Esophagus muscularis mucosa (tissue), 4 donors: ENCODE measurements at regions not wholly inside any gene's neighbourhood (a gene's known extent, or its start where the extent isn't known, plus 50 kb on each side); places are given as distances from the start of the nearest gene placed in this dataset.

Source experiments
- DNase-seq: peaks from one replicate; pipeline ENCODE4 v3.0.0-alpha.2; 2017; ENCODE audit errors: extremely low spot score
- H3K27ac ChIP-seq, 4 donors: fragments of 200-600 bp; sonication (generic); replicated peaks in 1 of 4; 1 replicate in 3 of 4; 2 replicates in 1 of 4; pipeline ENCODE4 v1.5.1; 2016 to 2019; ENCODE audit warnings: mild to moderate bottlenecking in 1 of 4
- H3K27me3 ChIP-seq, 4 donors: fragments of 200-600 bp; sonication (generic); one replicate each; pipeline versions ENCODE4 v1.5.1 to v1.6.0; 2016 to 2019
- H3K36me3 ChIP-seq, 4 donors: fragments of 200-600 bp; sonication (generic); one replicate each; pipeline ENCODE4 v1.5.1; 2016 to 2019
- H3K4me1 ChIP-seq, 4 donors: fragments of 200-600 bp; sonication (generic); one replicate each; pipeline ENCODE4 v1.5.1; 2016 to 2019
- H3K4me3 ChIP-seq, 4 donors: fragments of 200-600 bp; sonication (generic); 1 replicate in 2 of 4; 2 replicates in 2 of 4; pipeline ENCODE4 v1.5.1; 2016 to 2019; ENCODE audit warnings: mild to moderate bottlenecking in 4 of 4, moderate library complexity in 1 of 4
- H3K9me3 ChIP-seq, 4 donors: fragments of 200-600 bp; sonication (generic); 1 replicate in 3 of 4; 2 replicates in 1 of 4; pipeline ENCODE4 v1.5.1; 2016 to 2019
- EP300 ChIP-seq: sonication (generic); formaldehyde crosslinking; IDR thresholded peaks from one replicate; pipeline ENCODE4 v1.6.1; 2017; ENCODE audit warnings: antibody characterized with exemption
- POLR2A ChIP-seq: fragments of 450-650 bp; IDR thresholded peaks from one replicate; pipeline ENCODE4 v1.6.1; 2017; ENCODE audit warnings: antibody characterized with exemption, moderate library complexity, mild to moderate bottlenecking, low read depth
- POLR2AphosphoS5 ChIP-seq, 2 donors: sonication (generic); formaldehyde crosslinking; IDR thresholded peaks; one replicate each; pipeline ENCODE4 v1.6.1; 2017; ENCODE audit warnings: antibody characterized with exemption in 2 of 2
- WGBS: methylation state at CpG from one replicate; pipeline ENCODE4 v1.1.5; 2018; 5-methylcytosine and 5-hydroxymethylcytosine counted together
- intact Hi-C: fragments of 100-400 bp; cut with DNase I; formaldehyde crosslinking; loops from one replicate; pipeline ENCODE4 v1.15.1; 2023
- TF ChIP-seq, protein P1 (sequence below), 3 experiments: fragments of 200-600 bp in 2 of 3; fragments of 450-650 bp in 1 of 3; sonication (generic) in 2 of 3; IDR thresholded peaks; one replicate each; pipeline ENCODE4 v1.5.1; 2017 to 2019; ENCODE audit warnings: antibody characterized with exemption in 3 of 3, mild to moderate bottlenecking in 2 of 3, moderate library complexity in 1 of 3

DNA sequence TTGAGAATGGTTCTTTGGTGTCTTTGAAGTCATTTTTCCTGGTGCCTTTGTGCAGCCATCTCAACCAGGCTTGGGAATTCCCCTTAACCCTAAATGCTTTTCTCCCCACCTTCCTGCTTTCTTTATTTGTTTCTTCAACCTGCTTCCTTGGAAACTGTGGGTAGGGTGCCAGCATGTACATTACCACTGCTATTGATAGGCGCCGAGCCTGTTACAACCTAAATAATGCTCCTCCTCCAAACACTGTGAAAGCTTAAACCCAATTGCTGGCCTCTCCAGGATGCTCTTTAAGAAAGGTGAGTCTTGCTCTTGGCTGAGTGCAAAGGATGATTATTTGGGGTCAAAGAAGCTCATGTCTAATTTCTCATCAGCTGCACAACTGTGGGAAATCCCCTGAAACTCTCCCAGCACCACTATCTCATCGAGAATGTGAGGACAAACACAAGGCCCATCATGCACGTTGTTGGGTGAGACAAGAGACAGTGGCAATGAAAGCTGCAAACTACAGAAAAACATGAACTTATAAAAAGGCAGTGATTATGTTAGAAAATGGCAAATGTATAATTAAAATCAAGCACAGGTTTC is 285.5 kb upstream of the IGFBP3 start:
- Histone ChIP-seq H3K9me3 (no peaks in the 10 kb centered on the region), H3K27ac (no peak overlapping the region), H3K4me3 (no peak overlapping the region), H3K36me3 (no peaks in the 10 kb centered on the region), H3K27me3 (no peaks in the 10 kb centered on the region), H3K4me1 (no peaks in the 10 kb centered on the region)
- TF ChIP-seq EP300 (no peak), POLR2A (no peak), POLR2AphosphoS5 (IDR thresholded peaks at IDR 0.05) (no peak)
- TF ChIP-seq, protein P1, sequence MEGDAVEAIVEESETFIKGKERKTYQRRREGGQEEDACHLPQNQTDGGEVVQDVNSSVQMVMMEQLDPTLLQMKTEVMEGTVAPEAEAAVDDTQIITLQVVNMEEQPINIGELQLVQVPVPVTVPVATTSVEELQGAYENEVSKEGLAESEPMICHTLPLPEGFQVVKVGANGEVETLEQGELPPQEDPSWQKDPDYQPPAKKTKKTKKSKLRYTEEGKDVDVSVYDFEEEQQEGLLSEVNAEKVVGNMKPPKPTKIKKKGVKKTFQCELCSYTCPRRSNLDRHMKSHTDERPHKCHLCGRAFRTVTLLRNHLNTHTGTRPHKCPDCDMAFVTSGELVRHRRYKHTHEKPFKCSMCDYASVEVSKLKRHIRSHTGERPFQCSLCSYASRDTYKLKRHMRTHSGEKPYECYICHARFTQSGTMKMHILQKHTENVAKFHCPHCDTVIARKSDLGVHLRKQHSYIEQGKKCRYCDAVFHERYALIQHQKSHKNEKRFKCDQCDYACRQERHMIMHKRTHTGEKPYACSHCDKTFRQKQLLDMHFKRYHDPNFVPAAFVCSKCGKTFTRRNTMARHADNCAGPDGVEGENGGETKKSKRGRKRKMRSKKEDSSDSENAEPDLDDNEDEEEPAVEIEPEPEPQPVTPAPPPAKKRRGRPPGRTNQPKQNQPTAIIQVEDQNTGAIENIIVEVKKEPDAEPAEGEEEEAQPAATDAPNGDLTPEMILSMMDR (IDR thresholded peaks at IDR 0.05) = no peak
- 64% methylated on average over 4 of the region's 4 CpGs for WGBS
- intact Hi-C loops = no loop called here
- DNase-seq = no peak

DNA sequence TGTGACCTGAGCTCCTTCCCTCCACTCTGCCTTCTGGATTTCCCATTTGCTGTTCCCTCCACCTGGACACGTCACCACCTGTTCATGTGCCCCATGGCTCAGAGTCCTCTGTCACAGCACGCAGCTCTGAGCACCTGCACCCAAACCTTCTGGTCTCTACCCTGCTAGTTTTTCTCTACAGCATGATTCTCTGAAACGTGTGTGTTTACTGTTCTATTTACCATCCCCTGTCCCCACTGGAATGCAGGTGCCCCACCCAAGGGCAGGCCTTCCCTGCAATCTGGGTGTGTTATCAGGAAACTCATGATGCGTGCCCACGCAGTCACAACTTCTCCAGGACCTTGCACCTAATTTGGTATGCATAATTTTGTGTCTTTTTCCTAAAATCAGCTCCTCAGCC is 284.4 kb upstream of the IGFBP3 start:
- Histone ChIP-seq H3K36me3 (no peaks in the 10 kb centered on the region), H3K4me3 (no peak overlapping the region), H3K9me3 (no peaks in the 10 kb centered on the region), H3K4me1 (no peaks in the 10 kb centered on the region), H3K27me3 (no peaks in the 10 kb centered on the region), H3K27ac (no peak overlapping the region)
- intact Hi-C loops = no loop called here
- WGBS = 94% methylated on average over 5 of the region's 5 CpGs
- no peak for DNase-seq
- no peak for TF ChIP-seq POLR2A
- no peak for TF ChIP-seq EP300
- no peak for TF ChIP-seq POLR2AphosphoS5 (IDR thresholded peaks at IDR 0.05)
- TF ChIP-seq, protein P1 (IDR thresholded peaks at IDR 0.05) = no peak

DNA sequence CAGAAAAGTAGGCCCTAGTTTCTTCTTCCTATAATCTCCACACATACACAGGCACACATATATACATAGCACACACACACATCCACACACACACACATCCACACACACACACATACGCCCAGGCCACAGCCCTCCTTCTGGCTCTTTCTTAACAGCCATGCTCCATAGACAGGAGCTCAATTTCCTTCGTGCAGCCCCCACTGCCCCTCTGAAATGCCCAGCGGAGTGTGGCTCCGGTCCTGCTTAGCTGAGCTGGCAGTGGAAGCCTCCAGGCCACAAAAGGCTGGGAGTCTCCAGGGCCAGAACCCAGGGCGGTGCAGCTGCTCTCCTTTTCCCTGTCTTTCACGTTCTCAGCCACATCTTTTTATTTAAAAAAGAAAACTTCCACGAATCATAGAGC is 282.9 kb upstream of the IGFBP3 start:
- no peaks in the 10 kb centered on the region for H3K4me1 ChIP-seq
- no peak overlapping the region for H3K4me3 ChIP-seq
- intact Hi-C loops = no loop called here
- DNase-seq = no peak
- no peaks in the 10 kb centered on the region for H3K9me3 ChIP-seq
- TF ChIP-seq POLR2A (no peak), POLR2AphosphoS5 (IDR thresholded peaks at IDR 0.05) (no peak), EP300 (no peak)
- TF ChIP-seq, protein P1 (IDR thresholded peaks at IDR 0.05) = no peak
- WGBS = 94% methylated on average over 7 of the region's 7 CpGs
- no peak overlapping the region for H3K27ac ChIP-seq
- no peaks in the 10 kb centered on the region for H3K36me3 ChIP-seq
- no peaks in the 10 kb centered on the region for H3K27me3 ChIP-seq

DNA sequence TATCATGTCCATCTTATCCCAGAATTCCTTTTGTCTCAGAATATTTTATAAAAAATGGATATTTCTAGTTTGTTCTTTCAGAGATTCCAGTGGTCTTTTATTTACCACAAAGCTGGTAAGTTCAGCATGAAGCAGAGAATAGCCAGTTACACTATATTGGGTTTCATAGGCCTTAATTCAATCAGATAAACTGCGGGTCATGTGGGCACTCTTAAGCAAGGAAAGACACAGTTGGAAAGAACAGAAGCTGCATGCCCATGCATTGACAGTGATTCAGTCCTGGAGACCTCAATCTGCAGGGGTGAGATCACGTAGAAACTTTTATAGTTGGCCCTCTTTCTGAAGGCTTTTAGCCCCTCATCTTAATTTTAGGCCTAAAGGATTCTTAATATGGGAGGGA is 281.3 kb upstream of the IGFBP3 start:
- Histone ChIP-seq H3K36me3 (no peaks in the 10 kb centered on the region), H3K4me1 (no peaks in the 10 kb centered on the region), H3K9me3 (no peaks in the 10 kb centered on the region), H3K27ac (no peak overlapping the region), H3K4me3 (no peak overlapping the region), H3K27me3 (no peaks in the 10 kb centered on the region)
- intact Hi-C loops = no loop called here
- WGBS = 89% methylated on average over 2 of the region's 2 CpGs
- DNase-seq = no peak
- TF ChIP-seq EP300 (no peak), POLR2A (no peak), POLR2AphosphoS5 (IDR thresholded peaks at IDR 0.05) (no peak)
- TF ChIP-seq, protein P1 (IDR thresholded peaks at IDR 0.05) = no peak

DNA sequence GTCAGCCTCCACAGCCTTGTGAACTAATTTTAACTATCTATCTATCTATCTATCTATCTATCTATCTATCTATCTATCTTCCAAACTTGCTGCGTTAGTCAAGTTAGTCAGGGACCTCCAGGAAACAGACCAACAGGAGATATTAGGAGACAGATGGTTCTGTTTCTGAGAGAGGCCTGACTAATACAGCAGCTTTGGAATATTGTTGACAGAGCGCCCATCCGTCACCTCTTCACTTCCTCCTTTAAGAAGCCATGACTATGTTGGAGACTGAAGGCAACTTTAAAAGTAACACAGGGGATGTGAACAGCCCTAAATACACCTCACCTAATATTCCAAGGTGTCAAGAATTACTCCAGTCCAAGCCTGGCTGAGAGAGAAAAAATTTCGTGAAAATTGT is 280.9 kb upstream of the IGFBP3 start:
- DNase-seq = no peak
- no peaks in the 10 kb centered on the region for H3K27me3 ChIP-seq
- no peak for TF ChIP-seq POLR2A
- no peak for TF ChIP-seq POLR2AphosphoS5 (IDR thresholded peaks at IDR 0.05)
- TF ChIP-seq EP300 = no peak
- TF ChIP-seq, protein P1 (IDR thresholded peaks at IDR 0.05) = no peak
- H3K27ac ChIP-seq = no peak overlapping the region
- no peak overlapping the region for H3K4me3 ChIP-seq
- intact Hi-C loops = no loop called here
- 90% methylated on average over 4 of the region's 4 CpGs for WGBS
- no peaks in the 10 kb centered on the region for H3K4me1 ChIP-seq
- no peaks in the 10 kb centered on the region for H3K9me3 ChIP-seq
- no peaks in the 10 kb centered on the region for H3K36me3 ChIP-seq
